NB4 (cell line): ENCODE measurements at regions not wholly inside any gene's neighbourhood (a gene's known extent, or its start where the extent isn't known, plus 50 kb on each side); places are given as distances from the start of the nearest gene placed in this dataset.

Experiments
- CTCF ChIP-seq: IDR thresholded peaks from one replicate; pipeline ENCODE4 v1.5.1; 2012; ENCODE audit warnings: low read depth, low read length
- MYC ChIP-seq: IDR thresholded peaks from 2 replicates; pipeline ENCODE4 v1.6.1; 2011; ENCODE audit warnings: low read depth, low read length
- POLR2A ChIP-seq: IDR thresholded peaks from 2 replicates; pipeline ENCODE4 v1.6.1; 2011; ENCODE audit warnings: mild to moderate bottlenecking; ENCODE audit not compliant: insufficient read length; ENCODE audit errors: extremely low read depth
- TF ChIP-seq, protein P1 (sequence below): IDR thresholded peaks from 2 replicates; pipeline ENCODE4 v1.6.1; 2011; ENCODE audit warnings: low read depth, low read length

DNA sequence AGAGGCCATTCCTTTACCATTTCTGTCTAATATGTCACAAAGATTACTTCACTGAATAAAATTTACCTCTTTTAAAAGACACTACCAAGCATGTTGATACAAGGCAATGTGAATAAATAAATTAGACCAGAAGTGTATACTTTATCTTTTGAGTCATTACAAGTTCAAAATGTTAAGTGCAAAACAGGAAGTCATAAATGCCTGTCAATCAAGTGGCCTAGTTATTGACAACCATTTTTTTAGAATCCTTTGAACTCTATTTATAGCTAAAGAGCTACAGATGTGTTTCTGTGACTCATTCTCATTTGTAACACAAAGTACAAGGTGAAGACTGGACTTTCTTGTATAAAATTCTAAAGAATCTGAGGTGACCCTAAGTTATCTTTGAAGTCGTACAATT is 602.7 kb upstream of the SEMA6A start:
- TF ChIP-seq CTCF (no peak), POLR2A (no peak), MYC (no peak)
- TF ChIP-seq, protein P1, sequence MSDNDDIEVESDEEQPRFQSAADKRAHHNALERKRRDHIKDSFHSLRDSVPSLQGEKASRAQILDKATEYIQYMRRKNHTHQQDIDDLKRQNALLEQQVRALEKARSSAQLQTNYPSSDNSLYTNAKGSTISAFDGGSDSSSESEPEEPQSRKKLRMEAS = no peak
